ENCODE measurements at regions not wholly inside any gene's neighbourhood (a gene's known extent, or its start where the extent isn't known, plus 50 kb on each side); places are given as distances from the start of the nearest gene placed in this dataset.

DNA sequence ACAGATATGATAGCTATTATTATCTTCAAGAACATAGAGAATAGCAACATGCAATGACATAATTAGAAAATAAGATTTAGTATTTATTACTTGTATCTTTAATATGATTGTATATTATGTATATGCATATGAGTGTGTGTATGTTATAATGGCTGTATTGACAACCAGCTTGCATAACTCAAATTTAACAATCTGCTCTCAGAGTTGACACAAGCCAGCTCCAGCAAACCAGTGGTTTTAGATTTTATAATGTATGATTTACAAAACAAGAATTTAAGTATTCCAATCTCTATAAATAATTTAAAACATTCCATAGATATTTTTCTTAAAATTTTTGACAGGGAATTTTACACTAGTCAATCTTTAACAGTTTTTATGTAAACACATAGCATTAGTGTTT is 935.9 kb upstream of the EPHA5 start:
- Histone ChIP-seq H3K4me3 (replicated peaks; ENCODE audit: insufficient read depth, low read length) (no peak overlapping the region), H3K27me3 (ENCODE audit: insufficient read depth, poor library complexity, severe bottlenecking) (no peaks in the 10 kb centered on the region), H3K27ac (replicated peaks) (no peak overlapping the region)
- TF ChIP-seq, protein P1, sequence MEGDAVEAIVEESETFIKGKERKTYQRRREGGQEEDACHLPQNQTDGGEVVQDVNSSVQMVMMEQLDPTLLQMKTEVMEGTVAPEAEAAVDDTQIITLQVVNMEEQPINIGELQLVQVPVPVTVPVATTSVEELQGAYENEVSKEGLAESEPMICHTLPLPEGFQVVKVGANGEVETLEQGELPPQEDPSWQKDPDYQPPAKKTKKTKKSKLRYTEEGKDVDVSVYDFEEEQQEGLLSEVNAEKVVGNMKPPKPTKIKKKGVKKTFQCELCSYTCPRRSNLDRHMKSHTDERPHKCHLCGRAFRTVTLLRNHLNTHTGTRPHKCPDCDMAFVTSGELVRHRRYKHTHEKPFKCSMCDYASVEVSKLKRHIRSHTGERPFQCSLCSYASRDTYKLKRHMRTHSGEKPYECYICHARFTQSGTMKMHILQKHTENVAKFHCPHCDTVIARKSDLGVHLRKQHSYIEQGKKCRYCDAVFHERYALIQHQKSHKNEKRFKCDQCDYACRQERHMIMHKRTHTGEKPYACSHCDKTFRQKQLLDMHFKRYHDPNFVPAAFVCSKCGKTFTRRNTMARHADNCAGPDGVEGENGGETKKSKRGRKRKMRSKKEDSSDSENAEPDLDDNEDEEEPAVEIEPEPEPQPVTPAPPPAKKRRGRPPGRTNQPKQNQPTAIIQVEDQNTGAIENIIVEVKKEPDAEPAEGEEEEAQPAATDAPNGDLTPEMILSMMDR (IDR thresholded peaks at IDR 0.05; ENCODE audit: insufficient read depth, low read length): no peak
- TF ChIP-seq, protein P2, sequence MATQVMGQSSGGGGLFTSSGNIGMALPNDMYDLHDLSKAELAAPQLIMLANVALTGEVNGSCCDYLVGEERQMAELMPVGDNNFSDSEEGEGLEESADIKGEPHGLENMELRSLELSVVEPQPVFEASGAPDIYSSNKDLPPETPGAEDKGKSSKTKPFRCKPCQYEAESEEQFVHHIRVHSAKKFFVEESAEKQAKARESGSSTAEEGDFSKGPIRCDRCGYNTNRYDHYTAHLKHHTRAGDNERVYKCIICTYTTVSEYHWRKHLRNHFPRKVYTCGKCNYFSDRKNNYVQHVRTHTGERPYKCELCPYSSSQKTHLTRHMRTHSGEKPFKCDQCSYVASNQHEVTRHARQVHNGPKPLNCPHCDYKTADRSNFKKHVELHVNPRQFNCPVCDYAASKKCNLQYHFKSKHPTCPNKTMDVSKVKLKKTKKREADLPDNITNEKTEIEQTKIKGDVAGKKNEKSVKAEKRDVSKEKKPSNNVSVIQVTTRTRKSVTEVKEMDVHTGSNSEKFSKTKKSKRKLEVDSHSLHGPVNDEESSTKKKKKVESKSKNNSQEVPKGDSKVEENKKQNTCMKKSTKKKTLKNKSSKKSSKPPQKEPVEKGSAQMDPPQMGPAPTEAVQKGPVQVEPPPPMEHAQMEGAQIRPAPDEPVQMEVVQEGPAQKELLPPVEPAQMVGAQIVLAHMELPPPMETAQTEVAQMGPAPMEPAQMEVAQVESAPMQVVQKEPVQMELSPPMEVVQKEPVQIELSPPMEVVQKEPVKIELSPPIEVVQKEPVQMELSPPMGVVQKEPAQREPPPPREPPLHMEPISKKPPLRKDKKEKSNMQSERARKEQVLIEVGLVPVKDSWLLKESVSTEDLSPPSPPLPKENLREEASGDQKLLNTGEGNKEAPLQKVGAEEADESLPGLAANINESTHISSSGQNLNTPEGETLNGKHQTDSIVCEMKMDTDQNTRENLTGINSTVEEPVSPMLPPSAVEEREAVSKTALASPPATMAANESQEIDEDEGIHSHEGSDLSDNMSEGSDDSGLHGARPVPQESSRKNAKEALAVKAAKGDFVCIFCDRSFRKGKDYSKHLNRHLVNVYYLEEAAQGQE (IDR thresholded peaks at IDR 0.05; ENCODE audit: insufficient replicate concordance, low read depth): no peak
- TF ChIP-seq GABPA (IDR thresholded peaks at IDR 0.05; ENCODE audit: low read depth): no peak
- no peak for TF ChIP-seq POLR2AphosphoS5 (IDR thresholded peaks at IDR 0.05; ENCODE audit: low read depth)
- TF ChIP-seq SPI1 (IDR thresholded peaks at IDR 0.05; ENCODE audit: borderline replicate concordance, low read depth): no peak
- DNase-seq (ENCODE audit: low read depth in 1 of 2, low spot score in 1 of 2): no peak

DNA sequence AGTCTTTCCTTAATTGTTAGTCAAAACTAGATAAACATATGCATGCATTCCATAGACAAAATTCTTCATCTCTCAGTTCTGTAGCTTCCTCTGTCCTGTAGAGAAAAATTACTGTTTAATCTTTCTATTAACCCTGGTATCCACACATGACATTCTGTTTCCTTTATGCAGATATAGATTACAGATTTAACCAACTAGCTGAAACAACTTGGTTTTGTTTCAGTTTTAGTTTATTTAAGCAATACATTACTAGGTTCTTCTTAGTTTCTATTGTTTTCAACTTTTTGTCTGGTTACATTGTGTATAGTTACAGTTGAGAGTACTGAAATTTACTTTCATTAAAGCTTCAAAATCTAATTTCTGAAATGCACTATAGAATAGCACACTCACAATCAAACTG is 933.9 kb upstream of the EPHA5 start:
- no peak for DNase-seq (ENCODE audit: low read depth in 1 of 2, low spot score in 1 of 2)
- H3K4me3 ChIP-seq (replicated peaks; ENCODE audit: insufficient read depth, low read length): no peak overlapping the region
- H3K27me3 ChIP-seq (ENCODE audit: insufficient read depth, poor library complexity, severe bottlenecking): no peaks in the 10 kb centered on the region
- H3K27ac ChIP-seq (replicated peaks): no peak overlapping the region
- TF ChIP-seq GABPA (IDR thresholded peaks at IDR 0.05; ENCODE audit: low read depth): no peak
- TF ChIP-seq, protein P1 (IDR thresholded peaks at IDR 0.05; ENCODE audit: insufficient read depth, low read length): no peak
- TF ChIP-seq, protein P2 (IDR thresholded peaks at IDR 0.05; ENCODE audit: insufficient replicate concordance, low read depth): no peak
- TF ChIP-seq SPI1 (IDR thresholded peaks at IDR 0.05; ENCODE audit: borderline replicate concordance, low read depth): no peak
- no peak for TF ChIP-seq POLR2AphosphoS5 (IDR thresholded peaks at IDR 0.05; ENCODE audit: low read depth)

DNA sequence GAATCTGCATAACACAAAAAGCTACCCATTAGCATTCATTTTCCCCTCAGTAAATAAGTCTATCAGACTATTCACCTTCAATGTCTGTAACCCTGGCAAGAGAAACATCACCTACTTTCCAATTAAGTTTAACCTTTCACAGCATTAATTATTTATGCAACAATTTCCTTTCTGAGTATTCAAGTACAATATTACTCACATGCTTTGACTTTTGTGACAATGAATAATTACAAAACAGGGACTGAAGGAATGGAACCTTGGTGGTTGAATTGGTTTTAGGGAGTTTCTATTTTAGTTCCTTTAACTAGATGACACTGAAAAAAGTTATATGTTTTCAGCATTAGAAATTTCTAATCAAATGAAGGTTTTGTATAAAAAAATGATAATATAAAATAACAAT is 932.3 kb upstream of the EPHA5 start:
- TF ChIP-seq, protein P1 (IDR thresholded peaks at IDR 0.05; ENCODE audit: insufficient read depth, low read length): no peak
- Histone ChIP-seq H3K27me3 (ENCODE audit: insufficient read depth, poor library complexity, severe bottlenecking) (no peaks in the 10 kb centered on the region), H3K4me3 (replicated peaks; ENCODE audit: insufficient read depth, low read length) (no peak overlapping the region), H3K27ac (replicated peaks) (no peak overlapping the region)
- no peak for DNase-seq (ENCODE audit: low read depth in 1 of 2, low spot score in 1 of 2)

DNA sequence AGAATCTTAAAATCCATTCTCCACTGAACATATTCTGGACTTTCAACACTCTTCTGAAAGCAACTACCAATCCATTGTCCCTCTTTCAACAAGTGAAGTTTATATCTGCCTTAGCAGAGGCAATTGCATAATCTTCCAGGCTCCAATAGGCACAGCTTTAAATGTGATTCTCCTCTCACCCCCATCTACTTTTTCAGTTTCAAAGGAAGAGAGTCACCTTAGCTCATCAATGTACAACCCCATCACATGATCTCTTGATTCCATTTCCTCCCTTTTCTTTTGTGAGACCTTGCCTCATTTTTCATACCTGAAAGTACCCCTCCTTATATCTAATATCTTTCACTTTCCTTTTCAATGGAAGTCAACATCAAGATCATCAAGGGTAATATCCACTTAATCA is 921.7 kb upstream of the EPHA5 start:
- TF ChIP-seq POLR2AphosphoS5 (IDR thresholded peaks at IDR 0.05; ENCODE audit: low read depth) (no peak), GABPA (IDR thresholded peaks at IDR 0.05; ENCODE audit: low read depth) (no peak), SPI1 (IDR thresholded peaks at IDR 0.05; ENCODE audit: borderline replicate concordance, low read depth) (no peak)
- TF ChIP-seq, protein P2 (IDR thresholded peaks at IDR 0.05; ENCODE audit: insufficient replicate concordance, low read depth): no peak
- TF ChIP-seq, protein P1 (IDR thresholded peaks at IDR 0.05; ENCODE audit: insufficient read depth, low read length): no peak
- Histone ChIP-seq H3K27me3 (ENCODE audit: insufficient read depth, poor library complexity, severe bottlenecking) (no peaks in the 10 kb centered on the region), H3K27ac (replicated peaks) (no peak overlapping the region), H3K4me3 (replicated peaks; ENCODE audit: insufficient read depth, low read length) (no peak overlapping the region)
- DNase-seq (ENCODE audit: low read depth in 1 of 2, low spot score in 1 of 2): no peak

Measured in HL-60 (cell line).